ENCODE measurements at regions not wholly inside any gene's neighbourhood (a gene's known extent, or its start where the extent isn't known, plus 50 kb on each side); places are given as distances from the start of the nearest gene placed in this dataset.
"Not testable (repeated sequence)": the region's sequence is repeated elsewhere in the genome, so short reads cannot be mapped to it uniquely, and the experiment has no call there.

DNA sequence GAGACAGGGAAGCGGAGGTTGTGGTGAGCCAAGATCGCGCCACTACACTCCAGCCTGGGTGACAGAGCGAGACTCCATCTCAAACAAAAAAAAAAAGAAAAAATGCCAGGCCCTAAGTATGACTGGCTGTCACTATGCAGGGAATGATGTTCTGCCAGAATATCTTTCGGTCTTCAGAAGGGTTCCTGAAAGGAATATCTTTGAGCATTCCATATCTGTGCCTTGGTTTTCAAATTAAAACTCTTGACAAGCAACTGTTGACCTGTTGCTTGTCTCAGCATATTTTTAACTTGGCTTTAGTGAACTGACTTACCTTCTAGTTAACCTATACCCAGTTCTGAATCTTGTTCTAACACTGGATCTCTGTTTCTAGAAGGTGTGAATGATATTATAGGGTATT, 953.2 kb upstream of the FAM98A start:
- no peak for DNase-seq (ENCODE audit: low spot score)

DNA sequence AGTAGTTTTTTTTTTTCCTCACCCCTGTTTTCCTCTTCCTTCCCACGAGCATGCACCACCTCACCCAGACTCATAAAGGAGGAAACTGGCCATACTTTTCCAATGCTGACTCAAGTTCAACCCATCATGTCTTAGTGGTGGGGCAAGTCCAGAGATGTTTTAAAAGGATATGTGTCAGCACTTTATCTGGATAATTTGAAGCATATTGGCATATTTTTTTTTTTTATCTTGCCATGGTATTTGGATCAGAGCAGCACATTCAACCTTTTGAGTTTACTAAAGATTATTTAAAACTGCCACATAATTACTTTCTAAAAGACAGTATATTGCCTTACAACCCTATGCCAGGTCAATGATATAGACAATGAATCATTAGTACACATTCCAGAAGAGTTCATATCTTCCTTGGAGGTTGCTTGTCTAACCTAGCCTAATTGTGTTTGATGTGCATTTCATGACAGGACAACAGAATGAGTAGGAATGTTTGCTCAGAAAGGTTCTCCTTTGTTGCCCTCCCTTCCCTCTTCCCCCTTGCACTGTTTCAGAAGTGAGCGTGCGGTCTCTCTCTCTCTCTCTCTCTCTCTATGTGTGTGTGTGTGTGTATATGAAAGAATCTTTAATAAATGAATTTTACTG, 950.7 kb upstream of the FAM98A start:
- DNase-seq (ENCODE audit: low spot score): no peak

- DNase-seq (ENCODE audit: low spot score): no peak
These were observed 948.8 kb upstream of the FAM98A start for GRCh38 chr2:34547900-34548299.

DNA sequence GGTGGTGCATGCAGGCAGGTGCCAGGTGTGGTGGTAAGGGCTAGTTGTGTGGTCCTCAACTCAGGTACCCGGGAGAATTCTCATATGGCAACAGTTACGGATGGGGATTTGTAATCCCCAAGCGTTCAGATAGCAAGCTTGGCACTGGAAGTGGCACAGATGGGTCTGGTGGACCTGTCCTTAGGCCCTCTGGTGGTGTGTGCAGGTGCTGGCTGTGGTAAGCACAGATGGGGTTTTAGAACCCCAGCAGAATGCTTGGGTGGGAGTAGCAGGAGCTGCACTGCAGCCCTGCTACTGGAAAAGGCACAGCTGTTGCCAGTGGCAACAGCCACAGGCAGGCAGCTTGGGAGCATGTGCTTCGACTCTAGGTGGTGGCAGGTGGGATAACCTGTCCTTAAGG, 948.2 kb upstream of the FAM98A start:
- peak; percentile 9 for DNase-seq (ENCODE audit: low spot score)

DNA sequence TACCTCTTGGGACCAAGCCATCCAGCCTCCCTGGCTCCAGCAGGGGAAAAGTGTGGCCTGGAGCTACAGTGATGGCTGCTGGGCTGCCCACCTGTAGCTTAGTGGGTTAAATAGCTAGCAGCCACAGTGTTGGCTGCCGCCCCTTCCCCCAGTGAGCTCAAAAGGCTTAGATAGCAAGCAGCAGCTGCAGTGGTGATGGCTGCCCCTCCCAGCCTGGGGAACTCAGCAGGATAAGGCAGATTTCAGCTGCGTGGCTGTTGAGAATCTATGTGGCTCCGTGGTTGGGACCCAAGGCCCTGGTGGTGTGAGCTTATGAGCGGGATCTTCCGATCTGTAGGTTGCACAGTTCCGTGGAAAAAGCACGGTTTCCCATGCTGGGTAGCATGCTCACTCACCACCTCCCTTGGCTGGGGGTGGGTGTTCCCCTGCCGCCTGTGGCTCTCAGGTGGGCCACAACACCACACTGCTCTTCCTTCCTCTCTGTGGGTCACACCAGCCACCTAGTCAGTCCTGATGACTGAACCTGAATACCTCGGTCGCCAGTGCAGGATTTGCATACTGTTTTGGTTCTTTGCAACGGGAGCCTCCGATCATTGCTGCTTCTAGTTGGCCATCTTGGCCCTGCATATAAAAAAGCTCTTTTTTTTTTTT, 946.5 kb upstream of the FAM98A start:
- no peak for DNase-seq (ENCODE audit: low spot score)

DNA sequence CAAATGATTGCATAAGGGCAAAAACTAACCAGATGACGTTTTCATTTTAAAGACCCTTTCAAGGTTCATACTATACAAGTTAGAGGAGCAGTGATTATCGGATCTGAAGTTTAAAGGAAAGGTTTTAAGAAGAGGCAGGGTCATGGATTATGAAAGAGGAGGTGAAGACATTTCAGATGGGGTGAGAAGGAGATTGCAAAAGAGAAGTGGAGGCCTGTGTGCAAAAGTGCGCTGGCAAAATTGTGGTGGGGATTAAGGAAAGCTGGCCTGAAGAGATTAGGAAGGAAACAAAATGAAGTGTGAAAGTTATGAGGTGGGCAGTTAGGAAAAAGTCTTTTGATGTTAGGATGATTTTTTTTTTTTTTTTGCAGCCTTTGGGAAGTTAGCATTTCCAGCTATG, 935.7 kb upstream of the FAM98A start:
- no peak for DNase-seq (ENCODE audit: low spot score)

DNA sequence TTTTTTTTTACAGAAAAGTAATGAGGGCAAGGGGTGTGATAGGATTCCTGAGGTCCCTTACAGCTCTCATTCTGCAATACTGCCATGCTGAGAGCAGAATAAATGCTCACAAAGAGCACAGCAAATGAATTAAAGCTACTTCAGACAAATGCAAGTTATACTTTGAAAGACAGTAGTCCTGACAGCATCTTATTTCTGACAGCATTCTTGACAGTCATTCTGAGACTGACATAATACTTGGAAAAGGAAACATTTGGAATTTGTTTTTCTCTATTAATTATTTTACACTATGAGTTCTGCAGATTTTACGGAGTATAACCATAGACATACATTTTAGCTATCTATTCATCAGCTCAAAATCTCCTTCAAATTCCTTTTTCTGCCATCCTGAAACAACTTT, 935.2 kb upstream of the FAM98A start:
- no peak for DNase-seq (ENCODE audit: low spot score)

- no peak for DNase-seq (ENCODE audit: low spot score)
These were observed 934.6 kb upstream of the FAM98A start for GRCh38 chr2:34533585-34534183.

DNA sequence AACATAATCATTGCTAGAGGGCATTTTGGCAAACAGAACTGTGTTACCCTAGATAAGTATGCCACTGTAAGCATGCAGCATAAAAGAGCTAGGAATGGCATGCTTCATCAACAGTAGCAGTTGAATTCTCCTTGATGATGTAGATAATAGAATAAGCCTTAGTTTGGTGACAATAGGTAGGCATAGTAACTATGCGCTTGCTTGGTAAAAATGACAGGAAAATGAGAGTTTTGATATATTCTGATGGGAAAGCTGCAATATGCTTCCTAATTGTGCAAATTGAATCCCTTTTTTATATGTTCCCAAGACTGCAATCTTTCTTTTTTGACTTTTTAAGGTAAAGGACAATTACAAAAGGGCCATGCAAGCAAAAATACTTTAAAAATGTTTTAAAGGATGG, 930.9 kb upstream of the FAM98A start:
- DNase-seq (ENCODE audit: low spot score): no peak

- no peak for DNase-seq (ENCODE audit: low spot score)
These were observed 924.9 kb upstream of the FAM98A start for GRCh38 chr2:34523958-34524514.

- no peak for DNase-seq (ENCODE audit: low spot score)
These were observed 920.6 kb upstream of the FAM98A start for GRCh38 chr2:34519659-34520058.

GRCh38 chr2:34498561-34498960, 899.5 kb upstream of the FAM98A start:
- DNase-seq (ENCODE audit: low spot score): no peak

DNA sequence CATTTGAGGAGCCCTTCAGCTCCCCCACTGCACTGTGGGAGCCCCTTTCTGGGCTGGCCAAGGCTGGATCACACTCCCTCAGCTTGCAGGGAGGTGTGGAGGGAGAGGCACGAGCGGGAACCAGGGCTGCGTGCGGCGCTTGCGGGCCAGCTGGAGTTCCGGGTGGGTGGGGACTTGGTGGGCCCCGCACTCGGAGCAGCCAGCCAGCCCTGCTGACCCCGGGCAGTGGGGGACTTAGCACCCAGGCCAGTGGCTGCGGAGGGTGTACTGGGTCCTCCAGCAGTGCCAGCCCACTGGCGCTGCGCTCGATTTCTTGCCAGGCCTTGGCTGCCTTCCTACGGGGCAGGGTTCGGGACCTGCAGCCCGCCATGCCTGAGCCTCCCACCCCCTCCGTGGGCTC, 895.1 kb upstream of the FAM98A start:
- not testable (repeated sequence) for DNase-seq (ENCODE audit: low spot score)

- no peak for DNase-seq (ENCODE audit: low spot score)
These were observed 893.7 kb upstream of the FAM98A start for GRCh38 chr2:34492561-34493455.

- DNase-seq (ENCODE audit: low spot score): no peak
These were observed 887.9 kb upstream of the FAM98A start for GRCh38 chr2:34486965-34487364.

- no peak for DNase-seq (ENCODE audit: low spot score)
These were observed 882.4 kb upstream of the FAM98A start for GRCh38 chr2:34481542-34481941.

GRCh38 chr2:34480366-34480765, 881.3 kb upstream of the FAM98A start:
- DNase-seq (ENCODE audit: low spot score): no peak

DNA sequence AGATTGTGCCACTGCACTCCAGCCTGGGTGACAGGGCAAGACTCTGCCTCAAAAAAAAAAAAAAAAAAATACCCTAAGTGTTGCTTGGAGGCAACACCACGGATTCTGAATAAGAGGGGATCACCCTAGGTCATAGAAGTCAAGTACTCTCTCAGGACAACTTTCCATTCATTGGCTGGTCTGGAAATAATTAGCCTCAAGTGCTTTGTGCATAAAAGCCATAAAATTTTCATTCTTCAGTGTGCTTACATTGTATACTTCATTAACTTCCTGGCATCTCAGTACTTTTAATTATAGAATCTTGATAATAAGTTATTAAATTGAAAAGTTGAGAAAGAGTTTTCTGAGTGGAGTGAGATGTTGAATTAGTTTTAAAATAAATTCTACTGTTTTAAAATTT, 876.1 kb upstream of the FAM98A start:
- no peak for DNase-seq (ENCODE audit: low spot score)

DNA sequence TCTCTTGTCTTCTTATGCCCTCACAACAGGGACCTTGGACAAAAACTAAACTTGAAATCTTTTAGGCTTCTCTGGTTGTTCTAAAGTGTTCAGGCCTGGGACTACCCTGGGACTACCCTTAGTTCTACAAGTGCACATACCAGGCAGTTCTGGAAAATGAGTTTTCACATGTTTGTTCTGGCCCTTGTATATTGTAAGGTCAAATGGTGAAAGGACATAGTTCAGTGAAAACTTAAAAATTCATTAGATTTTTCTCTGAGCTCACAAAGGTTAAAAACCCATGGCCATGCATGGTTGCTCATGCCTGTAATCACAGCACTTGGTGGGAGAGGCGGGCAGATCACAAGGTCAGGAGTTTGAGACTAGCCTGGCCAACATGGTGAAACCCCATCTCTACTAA, 875.5 kb upstream of the FAM98A start:
- no peak for DNase-seq (ENCODE audit: low spot score)

- no peak for DNase-seq (ENCODE audit: low spot score)
These were observed 848.0 kb upstream of the FAM98A start for GRCh38 chr2:34447097-34447496.

- no peak for DNase-seq (ENCODE audit: low spot score)
These were observed 824.2 kb upstream of the FAM98A start for GRCh38 chr2:34423301-34423700.

GRCh38 chr2:34419856-34420255, 820.8 kb upstream of the FAM98A start:
- DNase-seq (ENCODE audit: low spot score): no peak
